Uterus (tissue), 2 donors: ENCODE measurements at regions not wholly inside any gene's neighbourhood (a gene's known extent, or its start where the extent isn't known, plus 50 kb on each side); places are given as distances from the start of the nearest gene placed in this dataset.

Experiments used
- POLR2A ChIP-seq, 2 donors: fragments of 450-650 bp; IDR thresholded peaks; one replicate each; pipeline ENCODE4 v1.6.1; 2016; ENCODE audit warnings: antibody characterized with exemption in 2 of 2, mild to moderate bottlenecking in 1 of 2, moderate library complexity in 1 of 2
- TF ChIP-seq, protein P1 (sequence below), 4 experiments: fragments of 200-600 bp in 2 of 4; fragments of 450-650 bp in 2 of 4; sonication (generic) in 2 of 4; IDR thresholded peaks; one replicate each; pipeline ENCODE4 v1.5.1; 2016 to 2019; ENCODE audit warnings: antibody characterized with exemption in 4 of 4, mild to moderate bottlenecking in 2 of 4, moderate library complexity in 1 of 4

DNA sequence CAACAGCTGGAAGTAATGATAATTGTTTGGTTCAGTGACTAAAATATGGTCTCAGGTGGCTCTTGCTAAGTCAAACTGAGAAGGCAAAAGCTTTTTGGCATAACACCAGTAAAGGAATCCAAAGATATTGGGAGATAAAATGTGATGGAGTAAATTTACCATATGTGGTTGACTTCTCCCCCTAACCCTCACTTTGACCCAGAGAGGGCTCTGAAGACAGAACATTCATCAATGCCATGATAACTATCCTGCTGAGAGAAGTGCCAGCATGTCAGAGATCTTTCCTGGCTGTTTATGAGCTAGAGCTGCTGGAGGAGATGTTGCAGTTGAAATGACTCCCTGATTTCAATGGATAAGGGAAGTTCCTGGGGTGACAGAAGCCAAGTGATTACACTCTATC, 213.4 kb downstream of the SPCS3 start:
- TF ChIP-seq, protein P1, sequence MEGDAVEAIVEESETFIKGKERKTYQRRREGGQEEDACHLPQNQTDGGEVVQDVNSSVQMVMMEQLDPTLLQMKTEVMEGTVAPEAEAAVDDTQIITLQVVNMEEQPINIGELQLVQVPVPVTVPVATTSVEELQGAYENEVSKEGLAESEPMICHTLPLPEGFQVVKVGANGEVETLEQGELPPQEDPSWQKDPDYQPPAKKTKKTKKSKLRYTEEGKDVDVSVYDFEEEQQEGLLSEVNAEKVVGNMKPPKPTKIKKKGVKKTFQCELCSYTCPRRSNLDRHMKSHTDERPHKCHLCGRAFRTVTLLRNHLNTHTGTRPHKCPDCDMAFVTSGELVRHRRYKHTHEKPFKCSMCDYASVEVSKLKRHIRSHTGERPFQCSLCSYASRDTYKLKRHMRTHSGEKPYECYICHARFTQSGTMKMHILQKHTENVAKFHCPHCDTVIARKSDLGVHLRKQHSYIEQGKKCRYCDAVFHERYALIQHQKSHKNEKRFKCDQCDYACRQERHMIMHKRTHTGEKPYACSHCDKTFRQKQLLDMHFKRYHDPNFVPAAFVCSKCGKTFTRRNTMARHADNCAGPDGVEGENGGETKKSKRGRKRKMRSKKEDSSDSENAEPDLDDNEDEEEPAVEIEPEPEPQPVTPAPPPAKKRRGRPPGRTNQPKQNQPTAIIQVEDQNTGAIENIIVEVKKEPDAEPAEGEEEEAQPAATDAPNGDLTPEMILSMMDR (IDR thresholded peaks at IDR 0.05) = no peak
- TF ChIP-seq POLR2A (IDR thresholded peaks at IDR 0.05) = no peak
